Activated CD4-positive, alpha-beta T cell treated with anti-CD3 and anti-CD28 coated beads, Interleukin-2, amount 50 U/mL, for 16 hours (primary cell): ENCODE measurements at regions not wholly inside any gene's neighbourhood (a gene's known extent, or its start where the extent isn't known, plus 50 kb on each side); places are given as distances from the start of the nearest gene placed in this dataset.

Experiments
- DNase-seq: peaks from one replicate; pipeline ENCODE4 v3.0.0-alpha.2; 2020

DNA sequence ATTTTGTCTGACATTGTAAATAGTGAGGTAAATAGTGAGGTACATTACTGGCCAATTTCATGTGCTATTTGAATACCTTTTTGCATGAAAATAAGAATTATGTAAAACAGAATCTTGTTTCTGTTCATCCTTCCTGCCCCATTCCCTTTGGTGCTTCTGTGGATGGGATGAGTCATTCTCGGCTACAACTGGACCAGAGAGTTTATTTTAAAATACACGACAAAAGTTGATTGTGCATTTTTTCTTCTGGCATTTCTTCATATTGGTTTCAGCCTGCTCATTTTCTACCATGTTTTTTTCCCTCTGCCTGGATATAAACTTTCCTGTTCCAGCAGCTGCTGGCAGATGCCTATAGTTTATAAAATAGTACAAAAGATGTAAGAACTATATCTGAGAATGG is 107.5 kb downstream of the CYSLTR2 start:
- no peak for DNase-seq

DNA sequence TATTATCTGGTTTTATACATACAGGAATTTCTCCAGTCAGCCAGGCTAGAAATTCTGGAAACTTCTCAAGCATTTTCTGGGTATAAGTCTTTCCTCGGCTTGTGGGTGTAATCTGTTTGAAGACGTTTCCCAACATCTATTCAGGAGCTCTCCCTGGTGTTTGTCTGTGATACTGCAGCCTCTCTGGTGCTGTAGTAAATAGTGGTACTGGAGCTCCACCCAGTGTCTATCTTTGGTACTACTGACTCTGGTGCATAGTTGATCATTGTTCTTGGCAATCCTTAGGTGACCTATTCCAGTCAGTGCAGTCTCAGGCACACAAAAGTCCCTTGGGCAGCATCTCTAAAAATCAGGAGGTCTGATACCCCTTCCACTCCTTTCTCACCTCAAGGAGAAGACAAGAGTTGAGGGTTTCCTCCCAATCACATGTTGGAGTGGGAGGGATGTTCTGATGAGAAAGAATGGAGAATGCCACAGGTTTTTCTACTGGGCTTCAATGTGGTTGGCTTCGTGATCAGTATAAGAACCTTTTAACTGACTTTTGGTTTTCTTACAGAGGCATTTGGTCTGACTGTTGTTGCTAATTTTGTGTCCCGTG is 115.5 kb downstream of the CYSLTR2 start:
- peak; percentile 92 for DNase-seq

DNA sequence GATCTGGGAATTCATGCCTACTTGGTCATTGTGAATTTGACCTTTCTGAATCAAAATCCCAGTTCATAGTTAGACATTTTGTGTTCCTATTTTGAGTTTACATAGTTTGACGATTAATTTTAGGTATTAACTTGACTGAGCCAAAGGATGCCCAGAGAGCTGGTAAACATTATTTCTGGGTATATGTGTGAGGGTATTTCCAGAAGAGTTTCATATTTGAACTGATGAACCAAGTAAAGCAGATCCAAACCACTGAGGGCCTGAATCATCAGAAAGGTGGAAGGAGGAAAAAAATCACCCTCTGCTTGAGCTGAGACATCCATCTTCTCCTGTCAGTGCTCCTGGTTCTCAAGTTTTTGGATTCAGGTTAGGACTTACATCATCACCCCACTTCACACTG is 116.6 kb downstream of the CYSLTR2 start:
- peak; percentile 39 for DNase-seq

DNA sequence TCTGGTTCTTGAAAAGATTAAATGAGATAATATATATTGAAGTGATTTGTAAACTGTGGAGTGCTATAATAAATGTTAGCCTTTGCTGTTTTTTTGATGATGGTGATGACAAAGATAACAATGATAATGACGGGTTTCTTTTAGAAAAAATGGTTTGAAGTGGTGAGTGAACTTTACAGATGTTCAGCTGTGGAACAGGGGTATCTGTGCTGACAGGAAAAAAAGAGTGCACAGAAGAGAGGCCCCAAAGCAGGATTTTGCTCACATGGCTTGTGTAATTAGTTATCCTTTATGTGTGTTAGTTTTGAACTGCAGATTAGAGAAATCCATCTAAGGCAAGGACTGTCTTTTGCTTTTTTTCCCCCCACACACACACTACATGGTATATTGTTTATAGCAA is 119.2 kb downstream of the CYSLTR2 start:
- DNase-seq, result no peak

DNA sequence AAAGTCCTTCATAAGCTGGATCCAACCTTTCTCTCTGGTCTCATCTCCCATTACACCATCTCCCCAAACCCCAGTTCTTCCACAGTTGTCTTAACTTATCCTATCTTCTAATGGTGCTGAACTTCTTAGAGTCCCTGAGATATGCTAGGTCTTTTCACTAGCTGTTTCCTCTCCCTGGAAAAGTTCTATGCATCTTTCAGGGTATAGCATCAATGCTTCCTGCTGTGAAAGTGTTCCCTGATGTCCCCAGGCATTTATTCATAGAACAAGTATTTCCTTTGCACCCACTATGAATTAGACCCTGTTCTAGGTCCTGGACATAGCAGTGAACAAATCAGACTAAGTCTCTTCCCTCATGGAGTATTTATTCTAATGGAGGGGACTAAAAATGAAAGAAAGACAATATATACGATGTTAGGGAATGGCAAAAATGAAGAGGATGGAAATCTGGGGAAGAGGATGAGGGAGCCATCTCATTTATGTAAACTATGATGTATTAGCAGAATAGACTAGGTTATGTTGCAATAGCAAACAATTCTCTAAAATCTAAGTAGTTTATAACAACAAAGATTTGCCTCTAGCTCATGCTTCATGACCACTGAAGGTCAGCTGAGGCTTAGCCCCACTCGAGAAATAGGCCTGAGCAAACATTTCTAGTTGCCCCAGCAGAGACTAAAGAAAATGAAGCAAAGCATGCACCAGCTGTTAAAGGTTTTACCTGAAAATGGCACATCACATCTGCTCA is 120.0 kb downstream of the CYSLTR2 start:
- DNase-seq, result no peak

DNA sequence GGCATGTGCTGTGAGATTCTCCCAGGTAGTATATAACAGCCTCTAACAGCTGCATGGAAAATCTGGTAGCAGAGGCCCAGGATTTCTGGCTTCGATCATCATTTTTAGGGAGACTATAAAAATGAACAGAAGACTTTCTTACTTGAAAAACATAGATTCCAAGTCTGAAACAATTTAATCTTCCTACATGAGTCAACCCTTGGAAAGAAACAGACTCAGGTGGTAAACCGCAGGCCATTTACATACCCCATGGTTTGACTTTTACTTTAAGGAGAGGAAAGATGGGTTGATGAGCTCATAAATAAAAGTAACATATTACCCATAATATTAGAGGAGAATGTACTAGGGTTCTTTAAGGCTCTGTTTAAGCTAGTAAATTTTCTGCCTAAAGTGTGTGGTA is 121.6 kb downstream of the CYSLTR2 start:
- no peak for DNase-seq

DNA sequence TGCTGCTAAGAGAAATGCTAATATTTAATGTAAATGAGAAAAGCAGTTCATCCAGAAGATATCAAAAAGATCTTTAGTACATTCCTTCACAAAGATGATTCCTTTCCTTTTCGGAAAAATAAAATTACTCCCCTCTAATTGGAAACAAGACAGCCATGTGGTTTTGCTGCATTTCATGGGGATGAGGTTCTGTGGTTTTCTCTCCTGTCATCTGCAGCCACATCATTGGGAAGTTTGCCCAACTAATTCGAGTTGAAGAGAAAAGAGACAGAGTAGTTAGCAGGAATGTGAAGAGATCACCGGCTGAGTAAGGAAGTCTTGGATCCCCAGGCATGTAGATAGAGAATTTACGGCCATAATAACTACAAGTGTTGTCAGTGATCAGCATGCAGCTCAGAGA is 122.1 kb downstream of the CYSLTR2 start:
- DNase-seq, result no peak

DNA sequence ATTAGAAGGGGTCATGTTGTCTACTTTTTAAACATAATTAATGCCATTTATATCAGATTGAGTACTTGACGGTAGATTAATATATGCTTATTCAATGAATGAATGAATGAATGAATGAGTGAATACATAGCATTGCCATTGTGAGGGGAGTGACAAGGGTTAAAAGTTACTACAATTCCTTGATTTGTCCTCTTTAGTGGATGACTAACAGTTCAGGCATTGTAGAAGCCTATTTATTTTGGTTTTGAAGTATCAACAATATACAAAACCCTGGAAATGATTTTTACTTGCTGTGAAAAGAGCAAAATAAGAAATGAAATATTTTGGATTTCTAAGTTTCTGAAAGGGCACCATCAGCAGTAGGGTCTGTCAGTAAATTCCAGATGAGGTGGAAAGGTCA is 122.7 kb downstream of the CYSLTR2 start:
- no peak for DNase-seq

DNA sequence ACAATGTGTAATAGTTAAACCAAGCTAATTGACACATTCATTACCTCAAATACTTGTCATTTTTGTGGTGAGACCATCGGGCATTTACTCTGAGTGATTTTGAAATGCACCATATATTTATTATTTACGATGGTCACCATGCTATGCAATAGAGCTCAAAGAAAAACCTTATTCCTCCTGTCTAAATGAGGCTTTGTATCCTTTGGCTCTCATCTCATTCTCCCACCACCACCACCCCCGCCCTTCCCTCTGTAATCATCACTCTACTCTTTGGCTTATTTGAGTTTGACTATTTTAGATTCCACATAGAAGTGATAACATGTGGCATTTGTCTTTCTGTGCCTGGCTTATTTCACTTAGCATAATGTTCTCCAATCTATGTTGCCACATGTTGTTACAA is 124.9 kb downstream of the CYSLTR2 start:
- DNase-seq, result no peak

DNA sequence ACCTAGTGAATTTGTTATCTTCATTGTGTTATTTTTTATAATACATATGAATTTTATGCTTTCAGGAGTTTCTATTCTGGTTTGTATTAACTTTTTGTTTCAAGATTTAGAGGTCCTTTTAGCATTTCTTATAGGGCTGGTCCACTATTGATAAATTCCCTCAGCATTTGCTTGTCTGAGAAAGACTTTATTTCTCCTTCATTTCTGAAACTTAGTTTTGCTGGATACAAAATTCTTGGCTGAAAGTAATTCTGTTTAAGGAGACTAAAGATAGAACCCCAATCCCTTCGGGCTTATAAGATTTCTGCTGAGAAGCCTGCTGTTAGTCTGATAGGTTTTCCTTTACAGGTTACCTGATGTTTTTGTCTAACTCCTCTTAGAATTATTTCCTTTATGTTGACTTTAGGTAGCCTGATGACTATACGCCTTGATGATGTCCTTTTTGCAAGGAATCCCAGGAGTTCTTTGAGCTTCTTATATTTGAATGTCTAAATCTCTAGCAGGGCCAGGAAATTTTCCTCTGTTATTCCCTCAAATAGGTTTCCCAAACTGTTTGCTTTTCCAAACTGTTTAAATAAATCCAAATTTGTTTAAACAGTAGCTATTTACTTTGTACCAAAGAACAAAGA is 127.1 kb downstream of the CYSLTR2 start:
- no peak for DNase-seq

DNA sequence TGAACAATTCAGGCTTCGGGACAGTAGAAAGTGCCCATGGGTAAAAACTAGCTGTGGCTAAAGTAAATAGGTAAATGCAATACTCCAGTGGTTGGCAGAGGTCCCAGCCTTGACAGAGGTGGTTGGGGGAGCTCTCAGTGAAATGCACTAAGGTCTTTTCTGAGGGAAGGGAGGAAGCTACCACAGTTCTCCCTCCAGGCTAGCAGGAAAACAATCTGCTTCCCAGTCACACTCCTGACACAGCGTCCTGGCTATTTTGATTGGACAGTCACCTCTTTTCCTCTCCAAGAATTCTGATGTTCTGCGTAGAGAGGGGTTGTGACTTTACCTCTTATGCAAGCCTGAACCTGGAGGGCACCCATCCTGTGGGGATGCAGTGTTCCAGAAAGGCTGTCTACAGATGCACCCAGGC is 128.7 kb downstream of the CYSLTR2 start:
- DNase-seq, result no peak

DNA sequence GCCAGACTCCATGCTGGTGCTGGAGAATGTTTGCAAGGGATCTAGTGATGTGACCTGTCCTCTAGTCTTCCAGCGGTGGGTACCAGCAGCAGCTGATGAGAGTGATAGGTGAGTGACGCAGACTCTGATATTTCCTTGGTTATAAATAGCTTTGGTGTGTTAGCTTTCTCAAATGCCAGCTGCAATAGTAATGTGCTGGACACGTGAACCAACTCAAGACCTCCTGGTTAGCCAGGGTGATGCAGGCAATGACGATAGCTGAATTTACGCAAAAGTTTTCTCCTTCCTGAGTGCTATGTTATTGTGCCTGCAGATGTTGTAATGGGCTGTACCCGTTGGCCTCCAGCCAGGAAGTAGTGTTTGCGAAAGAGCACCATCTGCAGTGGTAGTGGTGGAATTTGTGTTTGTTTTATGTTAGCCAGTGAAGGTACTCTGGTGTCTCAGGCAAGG is 129.5 kb downstream of the CYSLTR2 start:
- no peak for DNase-seq

DNA sequence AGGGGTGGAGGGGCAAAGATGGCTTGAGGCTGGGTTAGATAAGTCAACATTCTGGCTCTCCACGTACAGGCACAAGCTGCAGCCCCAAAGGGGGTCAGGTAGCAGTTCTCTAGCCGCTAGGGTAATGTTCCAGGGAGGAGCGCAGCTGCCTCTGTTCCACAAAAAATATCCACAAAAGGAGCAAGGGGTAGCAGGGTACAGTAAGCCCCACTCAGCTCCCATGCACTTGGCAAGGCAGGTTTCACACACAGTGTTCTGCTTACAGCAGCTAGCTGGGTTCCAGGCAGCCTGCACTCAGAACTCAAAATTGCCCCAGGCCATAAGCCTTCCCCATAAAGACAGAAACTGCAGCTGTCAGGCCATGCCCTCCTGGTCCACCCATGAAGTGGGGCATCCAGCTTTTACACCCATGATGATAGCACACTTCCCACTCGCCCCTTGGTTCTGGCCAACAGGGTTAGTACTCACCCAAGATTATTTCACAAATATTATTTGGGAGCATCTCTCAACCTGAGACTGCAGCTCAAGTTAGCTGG is 130.0 kb downstream of the CYSLTR2 start:
- no peak for DNase-seq

DNA sequence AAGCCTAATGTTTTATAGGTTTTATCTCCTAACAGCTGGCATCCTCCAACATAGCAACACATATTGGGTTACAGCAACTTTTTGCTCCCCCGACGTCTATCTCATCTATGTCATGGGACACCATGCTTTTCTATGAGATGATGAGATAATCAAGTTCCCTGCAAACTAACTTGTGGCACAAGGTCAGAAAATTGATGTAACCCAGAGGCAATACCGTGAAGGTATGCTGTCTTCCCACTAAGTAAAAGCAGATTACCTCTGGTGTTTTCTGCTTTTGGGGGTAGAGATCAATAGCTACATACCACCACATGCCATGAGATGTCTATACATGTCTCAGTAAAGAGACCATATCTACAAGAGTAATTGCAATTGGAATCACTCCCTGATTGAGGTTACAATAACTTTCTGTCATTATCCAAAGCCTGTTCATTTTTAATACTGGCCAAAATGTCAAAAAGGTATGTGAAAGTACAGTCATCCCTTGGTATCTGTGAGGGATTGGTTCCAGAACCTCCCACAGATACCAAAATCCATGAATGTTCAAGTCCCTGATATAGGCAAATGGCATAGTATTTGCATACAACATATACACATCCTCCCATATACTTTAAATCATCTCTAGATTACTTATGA is 131.3 kb downstream of the CYSLTR2 start:
- no peak for DNase-seq

DNA sequence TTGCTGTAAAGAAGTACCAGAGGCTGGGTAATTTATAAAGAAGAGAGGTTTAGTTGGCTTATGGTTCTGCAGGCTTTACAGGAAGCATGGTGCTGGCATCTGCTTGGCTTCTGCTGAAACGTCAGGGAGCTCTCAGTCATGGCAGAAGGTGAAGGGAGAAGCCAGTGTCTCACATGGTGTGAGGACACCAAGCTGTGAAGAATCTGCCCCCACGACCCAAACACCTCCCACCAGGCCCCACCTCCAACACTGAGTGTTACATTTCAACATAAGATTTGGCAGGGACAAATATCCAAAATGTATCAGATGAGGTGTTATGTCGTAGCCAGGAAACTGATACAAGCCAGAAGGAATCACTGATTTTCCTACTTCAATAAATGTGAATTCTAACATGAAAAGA is 136.5 kb downstream of the CYSLTR2 start:
- no peak for DNase-seq

DNA sequence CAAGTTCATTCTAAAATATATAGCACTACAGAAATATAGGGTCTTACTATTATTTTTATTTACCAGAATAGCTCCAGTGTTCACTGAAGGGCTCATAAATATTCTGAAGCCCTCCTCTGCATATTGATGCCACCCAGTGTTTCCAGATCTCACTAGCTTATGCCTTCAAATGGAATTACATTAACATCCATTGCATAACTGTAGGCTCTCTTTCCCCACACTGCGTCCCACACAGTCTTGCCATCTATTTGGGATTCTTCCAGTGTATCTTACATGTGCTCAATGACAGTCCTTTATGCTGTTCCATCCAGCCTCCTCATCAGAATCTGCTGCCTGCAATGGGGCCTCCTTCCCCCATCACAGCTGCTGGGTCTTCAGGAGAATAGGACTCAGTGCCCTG is 137.2 kb downstream of the CYSLTR2 start:
- DNase-seq, result no peak

DNA sequence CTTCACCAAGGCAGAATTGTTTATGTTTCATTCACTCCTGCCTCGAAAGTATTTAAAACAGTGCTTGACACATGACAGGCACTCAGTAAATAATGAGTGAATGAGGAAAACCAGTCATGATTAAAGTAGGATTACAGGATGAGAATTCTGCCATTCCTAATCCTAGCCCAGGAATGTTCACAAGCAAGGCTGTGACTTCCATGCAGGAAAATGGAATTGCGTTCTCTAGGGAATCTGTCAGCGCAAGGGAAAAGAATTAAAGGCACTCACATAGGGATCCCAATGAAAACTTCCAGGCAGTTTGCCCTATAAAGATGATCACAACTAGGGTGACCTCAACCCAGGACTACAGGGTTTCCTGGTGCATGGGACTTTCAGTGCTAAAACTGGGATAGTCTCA is 143.4 kb downstream of the CYSLTR2 start:
- DNase-seq, result no peak

DNA sequence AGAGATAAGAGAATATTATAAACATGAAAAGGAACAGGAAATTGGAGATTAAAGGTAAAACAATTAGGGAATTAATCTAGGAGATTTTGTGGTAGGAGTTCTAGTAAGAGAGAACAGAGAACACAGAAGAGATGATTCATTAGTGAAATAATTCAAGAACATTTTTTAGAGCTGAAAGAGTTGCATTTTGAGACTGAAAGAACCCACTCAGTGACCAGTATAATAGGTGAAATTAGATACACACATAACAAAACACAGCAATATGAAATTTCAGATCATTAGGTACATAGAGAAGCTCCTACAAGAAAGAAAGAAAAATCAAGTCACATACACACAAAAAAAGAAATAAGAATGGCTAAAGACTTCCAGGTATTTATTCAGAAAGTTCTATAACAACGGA is 144.0 kb downstream of the CYSLTR2 start:
- no peak for DNase-seq

DNA sequence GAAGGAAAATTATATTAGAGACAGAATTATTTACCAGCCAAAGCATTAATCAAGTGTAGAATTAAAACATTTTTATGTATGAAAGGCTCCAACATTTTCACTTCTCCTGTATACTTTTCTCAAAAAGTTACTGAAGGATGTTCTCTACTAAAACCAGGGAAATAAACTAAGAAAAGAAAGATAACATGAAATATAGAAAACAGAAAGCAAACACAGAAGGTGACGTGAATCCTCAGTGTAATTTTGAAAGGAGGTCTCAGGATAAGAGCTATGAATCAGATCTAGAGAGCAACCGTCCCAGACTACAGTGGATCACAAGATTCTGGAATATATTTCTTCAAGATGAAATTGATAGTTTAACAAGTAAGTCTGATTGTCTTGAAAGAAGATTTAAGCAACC is 144.5 kb downstream of the CYSLTR2 start:
- no peak for DNase-seq

DNA sequence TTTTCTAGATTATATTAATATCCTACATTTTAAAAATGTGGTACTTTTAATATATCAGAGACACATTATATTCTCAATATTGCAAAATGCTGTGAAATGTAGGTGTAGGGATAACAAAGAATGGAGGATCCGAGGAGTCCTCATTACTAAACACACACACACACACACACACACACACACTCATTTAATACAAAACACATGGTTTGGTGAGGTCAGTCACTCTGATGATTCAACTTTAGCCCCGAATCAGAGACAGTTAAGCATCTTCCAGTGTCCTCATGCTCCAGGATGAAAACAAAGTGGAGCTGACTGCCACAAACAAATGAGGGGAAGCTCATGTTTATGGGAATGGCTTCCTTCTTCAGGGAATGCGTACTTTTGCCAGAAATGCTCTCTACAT is 147.5 kb downstream of the CYSLTR2 start:
- DNase-seq, result no peak

DNA sequence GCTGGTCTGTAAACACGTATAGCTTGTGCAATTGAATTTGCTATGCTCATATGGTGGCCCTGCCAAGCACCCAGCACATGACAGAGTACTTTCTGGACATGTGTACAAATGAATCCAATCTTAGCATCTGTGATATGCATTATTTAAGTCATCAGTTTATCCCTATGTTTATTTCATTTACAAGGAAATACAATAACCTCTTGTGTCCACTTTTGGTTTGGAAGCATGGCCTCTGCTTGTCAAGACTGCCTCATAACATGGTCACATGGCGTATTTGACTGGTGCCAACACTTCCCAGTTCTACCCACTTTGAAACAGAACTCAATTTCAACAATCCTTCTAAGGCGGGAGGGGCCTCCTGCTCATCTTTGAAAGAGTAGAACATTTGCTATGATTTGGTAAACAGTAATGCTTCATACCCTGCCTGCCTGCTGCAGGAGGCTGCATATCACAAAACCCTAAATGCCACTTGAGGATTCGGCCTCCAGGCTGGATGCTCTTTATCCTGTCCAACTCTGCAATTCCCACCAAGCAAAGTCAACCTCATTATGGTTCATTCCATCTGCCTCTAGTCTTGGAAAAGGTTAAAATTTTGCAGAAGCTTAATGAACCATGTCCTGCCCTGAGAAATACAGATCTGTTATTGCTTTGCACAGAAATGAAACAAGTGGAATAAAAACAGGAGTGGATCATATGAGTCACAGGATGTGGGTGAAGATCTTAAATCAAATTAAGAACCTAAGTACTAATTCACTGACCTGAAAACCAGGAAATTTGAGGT is 151.3 kb downstream of the CYSLTR2 start:
- peak; percentile 79 for DNase-seq

DNA sequence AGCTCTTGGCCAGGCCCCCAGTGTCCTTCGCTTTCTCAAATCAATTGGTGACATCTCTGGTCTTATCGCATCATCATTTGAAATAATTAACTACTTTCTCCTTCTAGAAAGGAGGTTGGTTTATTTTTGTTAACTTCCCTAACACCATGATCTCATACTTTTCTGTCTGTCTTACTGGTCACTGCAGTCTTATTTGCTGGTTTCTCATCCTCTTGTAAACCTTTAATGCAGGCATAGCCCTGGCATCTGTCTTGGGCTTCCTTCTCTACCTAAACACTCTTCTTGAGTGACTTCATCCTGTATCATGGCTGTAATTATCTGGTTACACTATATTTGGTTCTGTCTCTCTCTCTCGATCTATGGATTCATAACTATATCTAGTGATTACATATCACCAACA is 152.8 kb downstream of the CYSLTR2 start:
- DNase-seq, result no peak

DNA sequence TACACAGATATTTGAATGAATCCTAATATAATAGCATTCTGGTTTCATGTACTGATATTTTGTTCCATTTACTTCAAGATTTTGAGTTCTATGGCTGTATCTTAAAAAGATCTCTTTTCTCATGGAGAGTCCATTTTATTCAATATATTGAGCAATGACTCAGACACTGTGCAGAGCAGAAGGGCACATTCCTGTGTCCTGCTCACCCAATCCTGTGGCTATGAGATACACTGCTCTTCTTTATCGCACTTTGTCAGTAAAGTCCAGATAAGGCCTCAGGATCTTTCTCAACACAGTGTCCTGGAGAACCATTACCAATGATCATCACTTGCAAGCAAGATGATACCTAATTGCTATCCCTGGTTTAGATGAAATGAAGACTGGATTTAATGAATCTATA is 155.0 kb downstream of the CYSLTR2 start:
- DNase-seq, result no peak
